SU-DHL-6 (cell line): ENCODE measurements at regions not wholly inside any gene's neighbourhood (a gene's known extent, or its start where the extent isn't known, plus 50 kb on each side); places are given as distances from the start of the nearest gene placed in this dataset.

Experiments
- H2AFZ ChIP-seq: fragments of 200-600 bp; sonication (generic); 2 replicates; pipeline ENCODE4 v1.6.1; 2014; ENCODE audit warnings: low read depth, mild to moderate bottlenecking, moderate library complexity, mixed read lengths, antibody characterized with exemption, low read length; ENCODE audit not compliant: severe bottlenecking
- H3F3A ChIP-seq: fragments of 200-600 bp; shearing (Covaris generic); 2 replicates; pipeline ENCODE4 v1.6.0; 2016; ENCODE audit warnings: antibody characterized with exemption, mild to moderate bottlenecking; ENCODE audit not compliant: insufficient read depth
- H3K27ac ChIP-seq: fragments of 200-600 bp; sonication (generic); 2 replicates; pipeline ENCODE4 v1.5.1; 2016; ENCODE audit warnings: low read depth, mild to moderate bottlenecking, low read length, moderate library complexity, mixed read lengths
- H3K27me3 ChIP-seq: fragments of 200-600 bp; sonication (generic), shearing (Covaris generic); 2 replicates; pipeline ENCODE4 v1.6.0; 2014; ENCODE audit warnings: mild to moderate bottlenecking, low read length
- H3K36me3 ChIP-seq: fragments of 200-600 bp; sonication (generic); 2 replicates; pipeline ENCODE4 v1.6.1; 2014; ENCODE audit warnings: mild to moderate bottlenecking, low read length, mixed read lengths
- H3K4me2 ChIP-seq: fragments of 300-600, 200-600 bp; shearing (Covaris generic), sonication (generic); 2 replicates; pipeline ENCODE4 v1.6.0; 2014; ENCODE audit warnings: low read length, low read depth, mild to moderate bottlenecking; ENCODE audit not compliant: poor library complexity, severe bottlenecking
- H3K4me3 ChIP-seq: fragments of 200-600 bp; sonication (generic); 2 replicates; pipeline ENCODE4 v1.5.1; 2014; ENCODE audit warnings: antibody characterized with exemption, low read length, mild to moderate bottlenecking, mixed read lengths; ENCODE audit not compliant: insufficient read depth, poor library complexity, severe bottlenecking
- H3K79me2 ChIP-seq: fragments of 200-600 bp; sonication (generic); 2 replicates; pipeline ENCODE4 v1.6.1; 2014; ENCODE audit warnings: mild to moderate bottlenecking, low read length, moderate library complexity; ENCODE audit not compliant: insufficient read depth
- H3K9ac ChIP-seq: fragments of 200-600 bp; sonication (generic); 2 replicates; pipeline ENCODE4 v1.7.0; 2014; ENCODE audit warnings: mild to moderate bottlenecking, low read length
- H3K9me2 ChIP-seq: fragments of 200-600 bp; sonication (generic); replicated peaks from 2 replicates; pipeline ENCODE4 v1.6.1; 2014; ENCODE audit warnings: low read length; ENCODE audit not compliant: insufficient read depth
- H3K9me3 ChIP-seq: fragments of 200-600 bp; sonication (generic); 2 replicates; pipeline ENCODE4 v1.6.1; 2014; ENCODE audit warnings: low read length, mixed read lengths; ENCODE audit not compliant: insufficient read depth
- H4K20me1 ChIP-seq: fragments of 200-600 bp; sonication (generic); 2 replicates; pipeline ENCODE4 v1.6.1; 2014; ENCODE audit warnings: low read depth, mild to moderate bottlenecking, antibody characterized with exemption, low read length, moderate library complexity, mixed read lengths
- CTCF ChIP-seq: fragments of 200-600 bp; sonication (generic); IDR thresholded peaks from one replicate; pipeline ENCODE4 v1.5.1; 2017; ENCODE audit warnings: antibody characterized with exemption, mild to moderate bottlenecking, low read length, moderate library complexity; ENCODE audit not compliant: insufficient read depth, poor library complexity, severe bottlenecking
- EZH2phosphoT487 ChIP-seq: fragments of 200-600 bp; sonication (generic), shearing (Covaris generic); conservative IDR thresholded peaks from 2 replicates; pipeline ENCODE4 v1.6.1; 2018; ENCODE audit warnings: mild to moderate bottlenecking, antibody characterized with exemption, low read length, moderate library complexity, mixed read lengths

GRCh38 chr6:66949191-66949661 lies 1242.2 kb upstream of the EYS start:
- Histone ChIP-seq H2AFZ (no peak overlapping the region), H3K9me2 (no peaks in the 10 kb centered on the region), H3K4me2 (no peak overlapping the region), H3K79me2 (no peaks in the 10 kb centered on the region), H3K27me3 (no peaks in the 10 kb centered on the region), H3K27ac (no peak overlapping the region), H3K9me3 (no peaks in the 10 kb centered on the region), H3K36me3 (no peaks in the 10 kb centered on the region; the same call in 1 of the 2 replicates), H3K4me3 (no peak overlapping the region), H3K9ac (no peak overlapping the region), H4K20me1 (no peaks in the 10 kb centered on the region), H3F3A (no peaks in the 10 kb centered on the region)
- TF ChIP-seq CTCF (no peak), EZH2phosphoT487 (no peak)

- no peaks in the 10 kb centered on the region for H4K20me1 ChIP-seq
- H3K4me2 ChIP-seq: no peak overlapping the region
- no peak overlapping the region for H3K27ac ChIP-seq
- H3K9me2 ChIP-seq: no peaks in the 10 kb centered on the region
- TF ChIP-seq EZH2phosphoT487: no peak
- no peak for TF ChIP-seq CTCF
- no peaks in the 10 kb centered on the region for H3K9me3 ChIP-seq
- H3K27me3 ChIP-seq: no peaks in the 10 kb centered on the region
- H3K79me2 ChIP-seq: no peaks in the 10 kb centered on the region
- no peak overlapping the region for H3K4me3 ChIP-seq
- no peak overlapping the region for H2AFZ ChIP-seq
- H3K9ac ChIP-seq: no peak overlapping the region
- no peaks in the 10 kb centered on the region for H3F3A ChIP-seq
- no peaks in the 10 kb centered on the region; the same call in 1 of the 2 replicates for H3K36me3 ChIP-seq
Measured at GRCh38 chr6:66948106-66948505, 1241.1 kb upstream of the EYS start.

- TF ChIP-seq CTCF (no peak), EZH2phosphoT487 (no peak)
- Histone ChIP-seq H3K9me3 (peaks cover 15% of the 10 kb centered on the region; the same call in 1 of the 2 replicates), H3K79me2 (no peaks in the 10 kb centered on the region), H4K20me1 (no peaks in the 10 kb centered on the region), H2AFZ (peak overlapping the region; percentile 34), H3F3A (no peaks in the 10 kb centered on the region), H3K4me3 (no peak overlapping the region), H3K27ac (no peak overlapping the region), H3K9me2 (no peaks in the 10 kb centered on the region), H3K27me3 (no peaks in the 10 kb centered on the region), H3K36me3 (no peaks in the 10 kb centered on the region), H3K4me2 (no peak overlapping the region), H3K9ac (no peak overlapping the region)
Measured at GRCh38 chr6:66940003-66940402, 1233.0 kb upstream of the EYS start.
